ENCODE measurements at regions not wholly inside any gene's neighbourhood (a gene's known extent, or its start where the extent isn't known, plus 50 kb on each side); places are given as distances from the start of the nearest gene placed in this dataset.

DNA sequence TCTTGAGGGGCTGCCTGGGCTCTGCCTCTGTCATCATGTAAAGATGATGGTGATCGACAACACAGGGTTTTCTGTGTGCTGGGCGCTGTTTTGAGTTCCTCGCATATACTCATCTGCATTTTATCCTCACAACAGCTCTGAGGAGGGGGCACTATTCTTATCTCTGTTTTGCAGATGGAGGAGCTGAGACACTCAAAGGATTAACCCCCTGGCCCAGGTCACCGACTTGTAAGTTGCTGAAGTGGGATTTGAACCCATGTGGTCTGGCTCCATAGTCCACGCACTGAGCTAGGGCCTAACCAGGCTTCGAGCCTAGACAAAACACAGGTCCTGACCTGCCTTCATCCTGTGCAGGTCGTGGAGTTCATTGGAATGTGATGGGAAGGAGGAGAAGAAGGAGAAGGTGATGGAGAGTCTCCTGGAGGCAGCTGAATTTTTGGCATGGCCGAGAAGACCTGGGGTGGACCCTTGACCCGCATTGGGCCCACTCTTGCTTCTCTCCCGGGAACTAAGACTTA lies 140.0 kb downstream of the ASCL4 start:
- TF ChIP-seq, protein P1, sequence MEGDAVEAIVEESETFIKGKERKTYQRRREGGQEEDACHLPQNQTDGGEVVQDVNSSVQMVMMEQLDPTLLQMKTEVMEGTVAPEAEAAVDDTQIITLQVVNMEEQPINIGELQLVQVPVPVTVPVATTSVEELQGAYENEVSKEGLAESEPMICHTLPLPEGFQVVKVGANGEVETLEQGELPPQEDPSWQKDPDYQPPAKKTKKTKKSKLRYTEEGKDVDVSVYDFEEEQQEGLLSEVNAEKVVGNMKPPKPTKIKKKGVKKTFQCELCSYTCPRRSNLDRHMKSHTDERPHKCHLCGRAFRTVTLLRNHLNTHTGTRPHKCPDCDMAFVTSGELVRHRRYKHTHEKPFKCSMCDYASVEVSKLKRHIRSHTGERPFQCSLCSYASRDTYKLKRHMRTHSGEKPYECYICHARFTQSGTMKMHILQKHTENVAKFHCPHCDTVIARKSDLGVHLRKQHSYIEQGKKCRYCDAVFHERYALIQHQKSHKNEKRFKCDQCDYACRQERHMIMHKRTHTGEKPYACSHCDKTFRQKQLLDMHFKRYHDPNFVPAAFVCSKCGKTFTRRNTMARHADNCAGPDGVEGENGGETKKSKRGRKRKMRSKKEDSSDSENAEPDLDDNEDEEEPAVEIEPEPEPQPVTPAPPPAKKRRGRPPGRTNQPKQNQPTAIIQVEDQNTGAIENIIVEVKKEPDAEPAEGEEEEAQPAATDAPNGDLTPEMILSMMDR (IDR thresholded peaks at IDR 0.05) = no peak
- TF ChIP-seq POLR2A (IDR thresholded peaks at IDR 0.05) = no peak

All from lower leg skin (tissue), 3 donors.